ENCODE measurements at regions not wholly inside any gene's neighbourhood (a gene's known extent, or its start where the extent isn't known, plus 50 kb on each side); places are given as distances from the start of the nearest gene placed in this dataset.

GRCh38 chrX:26851981-26852380 lies 611.2 kb downstream of the PPP4R3C start:
- DNase-seq (no peak), ATAC-seq (no peak)
- TF ChIP-seq CTCF (IDR thresholded peaks at IDR 0.05) (no peak), POLR2A (IDR thresholded peaks at IDR 0.05) (no peak)
- Histone ChIP-seq H3K4me3 (no peak overlapping the region), H3K9me3 (no peaks in the 10 kb centered on the region), H3K36me3 (no peaks in the 10 kb centered on the region), H3K27me3 (no peaks in the 10 kb centered on the region), H3K27ac (no peak overlapping the region), H3K4me1 (no peaks in the 10 kb centered on the region)
- intact Hi-C loops (cut with DNase I), result no loop called here
- WGBS (ENCODE audit: insufficient coverage, low coverage, low lambda C conversion rate, missing lambda C conversion rate), result 4% methylated on average over 1 of the region's 1 CpG

- DNase-seq, result no peak
- intact Hi-C loops (cut with DNase I), result no loop called here
These were observed 614.6 kb downstream of the PPP4R3C start for GRCh38 chrX:26848511-26848910.

GRCh38 chrX:26845056-26845455 lies 618.1 kb downstream of the PPP4R3C start:
- H3K27me3 ChIP-seq, result no peaks in the 10 kb centered on the region
- no peaks in the 10 kb centered on the region for H3K36me3 ChIP-seq
- 32% methylated on average over 2 of the region's 2 CpGs for WGBS (ENCODE audit: insufficient coverage, low coverage, low lambda C conversion rate, missing lambda C conversion rate)
- intact Hi-C loops (cut with DNase I), result no loop called here
- TF ChIP-seq POLR2A (IDR thresholded peaks at IDR 0.05) (no peak), CTCF (IDR thresholded peaks at IDR 0.05) (no peak)
- H3K27ac ChIP-seq, result no peak overlapping the region
- no peaks in the 10 kb centered on the region for H3K4me1 ChIP-seq
- DNase-seq (no peak), ATAC-seq (no peak)
- no peaks in the 10 kb centered on the region for H3K9me3 ChIP-seq
- H3K4me3 ChIP-seq, result no peak overlapping the region

More at GRCh38 chrX:26848511-26848910, 614.6 kb downstream of the PPP4R3C start:
- H3K4me1 ChIP-seq, result no peaks in the 10 kb centered on the region
- no peak overlapping the region for H3K4me3 ChIP-seq
- no peak for TF ChIP-seq POLR2A (IDR thresholded peaks at IDR 0.05)
- H3K27ac ChIP-seq, result no peak overlapping the region
- H3K36me3 ChIP-seq, result no peaks in the 10 kb centered on the region
- WGBS (ENCODE audit: insufficient coverage, low coverage, low lambda C conversion rate, missing lambda C conversion rate), result 0% methylated on average over 2 of the region's 2 CpGs
- no peak for ATAC-seq
- H3K9me3 ChIP-seq, result no peaks in the 10 kb centered on the region
- H3K27me3 ChIP-seq, result no peaks in the 10 kb centered on the region

- ATAC-seq (peak in 1 of 4 donors; percentile 27), DNase-seq (no peak)
- Histone ChIP-seq H3K9me3 (no peaks in the 10 kb centered on the region), H3K4me3 (no peak overlapping the region), H3K27ac (no peak overlapping the region), H3K4me1 (no peaks in the 10 kb centered on the region), H3K36me3 (no peaks in the 10 kb centered on the region), H3K27me3 (peaks cover 0 to 6% of the 10 kb centered on the region in 2 donors)
- intact Hi-C loops (cut with DNase I), result no loop called here
- TF ChIP-seq CTCF (IDR thresholded peaks at IDR 0.05) (no peak), POLR2A (IDR thresholded peaks at IDR 0.05) (no peak)
- no CpG with 5 or more reads among the region's 1 CpG for WGBS (ENCODE audit: insufficient coverage, low coverage, low lambda C conversion rate, missing lambda C conversion rate)
These were observed 606.5 kb downstream of the MAGEB5 start for GRCh38 chrX:26822448-26822847.

GRCh38 chrX:26789751-26790150 lies 573.8 kb downstream of the MAGEB5 start:
- no peak for TF ChIP-seq CTCF (IDR thresholded peaks at IDR 0.05)
- no peak for TF ChIP-seq POLR2A (IDR thresholded peaks at IDR 0.05)
- Histone ChIP-seq H3K36me3 (no peaks in the 10 kb centered on the region), H3K4me3 (no peak overlapping the region), H3K27ac (no peak overlapping the region), H3K27me3 (no peaks in the 10 kb centered on the region), H3K4me1 (no peaks in the 10 kb centered on the region), H3K9me3 (no peaks in the 10 kb centered on the region)
- DNase-seq, result no peak
- ATAC-seq, result no peak
- intact Hi-C loops (cut with DNase I), result no loop called here
